HG03039 (cell line): ENCODE measurements at regions not wholly inside any gene's neighbourhood (a gene's known extent, or its start where the extent isn't known, plus 50 kb on each side); places are given as distances from the start of the nearest gene placed in this dataset.

Experiments
- ATAC-seq: cut with Tn5 transposase; IDR thresholded peaks from one replicate; pipeline ENCODE4 v1.9.1; 2021; ENCODE audit warnings: mild to moderate bottlenecking, moderate library complexity; ENCODE audit not compliant: unreplicated experiment

- ATAC-seq = no peak
Measured at GRCh38 chr1:8267307-8267706, 50.6 kb upstream of the SLC45A1 start.

DNA sequence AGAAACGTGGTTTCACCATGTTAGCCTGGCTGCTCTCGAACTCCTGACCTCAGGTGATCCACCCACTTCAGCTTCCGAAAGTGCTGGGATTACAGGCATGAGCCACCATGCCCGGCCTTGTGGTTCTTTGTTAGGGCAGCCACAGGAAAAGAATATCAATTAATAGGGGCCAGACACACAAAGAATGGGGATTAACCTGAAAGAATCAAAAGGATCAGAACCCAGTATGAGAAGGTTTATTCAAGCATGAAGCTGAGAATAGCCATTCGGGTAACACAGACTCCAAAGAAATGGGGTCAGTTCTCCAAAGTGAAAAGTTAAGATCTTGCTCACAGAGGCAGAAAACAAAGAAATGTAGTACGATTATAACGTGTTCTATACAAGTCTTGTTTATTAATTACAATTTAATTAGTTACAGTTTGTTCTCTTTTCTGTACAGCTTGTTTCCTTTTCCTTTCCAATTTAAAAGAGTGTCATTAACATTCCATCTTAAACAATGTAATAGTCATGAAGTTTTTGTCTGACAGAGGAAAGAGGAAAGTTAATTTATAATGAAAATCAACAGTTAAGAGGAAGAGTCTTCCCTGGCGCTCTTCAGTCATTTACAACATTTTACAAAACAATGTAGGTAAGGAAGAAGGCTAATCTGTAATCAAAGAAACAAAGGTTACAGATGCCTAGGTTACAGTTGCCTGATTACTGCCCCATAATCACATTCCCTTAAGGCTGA lies 51.3 kb upstream of the SLC45A1 start:
- ATAC-seq = no peak

DNA sequence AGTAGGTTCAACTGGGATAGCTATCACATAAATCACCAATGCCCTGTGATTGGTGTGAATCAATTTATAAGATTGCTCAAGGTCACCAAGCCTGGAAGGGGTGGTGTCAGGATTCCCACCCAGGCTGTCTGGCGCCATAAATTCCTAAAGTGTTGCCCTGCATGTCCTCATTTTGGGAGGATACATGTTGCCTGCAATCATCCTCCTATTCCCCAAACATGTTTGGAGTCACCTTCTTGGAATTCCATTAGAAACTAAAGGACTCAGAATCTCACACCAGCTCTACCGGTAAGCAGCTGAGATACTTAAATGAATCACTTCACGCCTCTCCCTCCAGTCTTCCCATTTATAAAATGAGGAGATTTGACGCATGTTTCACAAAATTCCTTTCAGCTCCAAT lies 54.1 kb upstream of the SLC45A1 start:
- no peak for ATAC-seq

DNA sequence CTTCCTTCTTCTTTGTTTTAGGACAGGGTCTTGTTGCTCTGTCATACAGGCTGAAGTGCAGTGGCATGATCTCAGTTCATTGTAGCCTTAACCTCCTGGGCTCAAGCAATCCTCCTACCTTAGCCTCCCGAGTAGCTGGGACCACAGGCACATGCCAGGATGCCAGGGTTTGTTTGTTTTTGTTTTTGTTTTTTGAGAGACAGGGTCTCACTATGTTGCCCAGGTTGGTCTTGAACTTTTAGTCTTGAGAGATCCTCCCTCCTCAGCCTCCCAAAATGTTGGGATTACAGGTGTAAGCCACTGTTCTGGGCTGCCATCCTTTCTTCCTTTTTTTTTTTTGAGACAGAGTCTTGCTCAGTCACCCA lies 56.5 kb upstream of the SLC45A1 start:
- ATAC-seq = no peak

DNA sequence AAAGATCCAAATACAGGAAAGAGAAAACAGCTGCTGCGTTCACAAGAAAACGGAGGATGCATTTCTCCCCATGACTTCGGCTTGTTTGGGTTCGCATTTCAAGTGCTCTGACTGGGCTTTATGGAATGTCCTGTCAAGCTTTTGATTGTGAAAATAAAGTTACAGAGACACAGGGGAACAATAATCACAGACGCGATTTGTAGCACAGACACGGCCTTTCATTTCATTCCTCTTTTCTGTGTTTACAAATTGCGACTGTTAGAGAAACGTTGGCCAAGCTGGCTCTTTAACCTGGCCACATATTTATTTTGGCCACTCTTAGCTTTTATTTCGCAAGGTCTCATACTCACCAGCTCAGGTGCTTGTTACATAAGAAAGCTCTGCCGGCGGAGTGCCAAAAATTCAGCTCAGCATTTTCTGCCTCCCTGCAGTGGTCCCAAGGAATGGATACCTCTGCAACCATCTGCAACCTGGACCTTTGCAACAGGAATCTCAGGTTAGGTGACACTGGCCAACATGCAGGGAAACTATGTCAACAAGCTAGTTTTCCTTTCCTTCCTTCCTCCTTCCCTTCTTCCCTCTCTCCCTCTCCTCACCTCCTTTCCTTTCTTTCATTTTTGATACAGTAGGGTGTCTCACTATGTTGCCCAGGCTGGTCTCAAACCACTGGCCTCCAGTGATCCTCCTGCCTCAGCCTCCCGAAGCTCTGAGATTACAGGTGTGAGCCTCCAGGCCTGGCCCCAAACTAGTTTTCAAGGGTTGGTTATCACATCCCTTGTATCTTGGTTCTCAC lies 58.2 kb upstream of the SLC45A1 start:
- no peak for ATAC-seq

GRCh38 chr1:8257621-8258020 lies 60.3 kb upstream of the SLC45A1 start:
- no peak for ATAC-seq

DNA sequence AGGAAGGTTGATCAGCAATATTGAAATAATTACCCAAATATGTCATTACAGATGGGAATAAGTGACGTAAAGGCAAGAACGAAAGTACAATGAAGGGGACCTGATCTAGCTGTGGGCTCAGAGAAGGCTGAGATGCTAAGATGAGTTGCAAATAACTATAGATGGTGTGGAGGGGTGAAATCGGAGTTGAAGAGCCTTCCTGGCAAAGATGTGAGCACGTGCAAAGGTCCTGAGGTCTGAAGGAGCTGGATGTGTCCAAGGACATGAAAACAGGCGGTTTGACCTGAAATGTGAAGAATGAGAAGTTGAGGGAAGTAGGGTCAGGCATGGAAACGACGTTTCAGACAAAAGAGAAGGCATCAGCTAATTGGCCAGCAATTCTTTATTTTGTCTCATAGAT lies 61.6 kb upstream of the SLC45A1 start:
- no peak for ATAC-seq

- ATAC-seq = no peak
Measured at GRCh38 chr1:8255712-8256111, 62.2 kb upstream of the SLC45A1 start.

GRCh38 chr1:8252266-8252951 lies 65.5 kb upstream of the SLC45A1 start:
- ATAC-seq = no peak

GRCh38 chr1:8251635-8252034 lies 66.3 kb upstream of the SLC45A1 start:
- no peak for ATAC-seq

- ATAC-seq = no peak
Measured at GRCh38 chr1:8249838-8250237, 68.1 kb upstream of the SLC45A1 start.

DNA sequence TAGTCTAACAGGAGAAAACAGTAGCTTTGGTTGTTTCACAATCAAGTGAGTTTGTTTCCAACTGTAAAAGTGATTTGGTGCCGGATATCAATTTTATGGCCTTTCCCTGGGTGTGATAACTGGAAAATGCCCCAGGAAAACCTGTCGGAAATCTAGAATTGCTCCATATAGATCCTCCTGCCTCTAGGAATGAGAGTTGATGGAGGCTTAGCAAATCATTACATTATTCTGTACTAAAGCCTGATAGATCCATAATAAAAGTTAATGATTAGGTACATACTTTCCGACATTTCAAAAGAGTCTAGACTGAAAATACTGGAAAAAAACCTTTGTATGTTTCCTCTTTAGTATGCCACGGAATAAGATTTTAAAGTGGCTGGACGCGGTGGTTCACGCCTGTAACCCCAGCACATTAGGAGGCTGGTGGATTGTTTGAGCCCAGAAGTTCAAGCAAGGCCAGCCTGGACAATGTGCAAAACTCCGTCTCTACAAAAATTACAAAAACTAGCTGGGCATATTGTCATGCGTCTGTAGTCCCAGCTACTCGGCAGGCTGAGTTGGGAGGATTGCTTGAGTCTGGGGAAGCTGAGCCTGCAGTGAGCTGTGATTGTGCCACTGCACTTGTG lies 70.0 kb upstream of the SLC45A1 start:
- ATAC-seq = no peak

DNA sequence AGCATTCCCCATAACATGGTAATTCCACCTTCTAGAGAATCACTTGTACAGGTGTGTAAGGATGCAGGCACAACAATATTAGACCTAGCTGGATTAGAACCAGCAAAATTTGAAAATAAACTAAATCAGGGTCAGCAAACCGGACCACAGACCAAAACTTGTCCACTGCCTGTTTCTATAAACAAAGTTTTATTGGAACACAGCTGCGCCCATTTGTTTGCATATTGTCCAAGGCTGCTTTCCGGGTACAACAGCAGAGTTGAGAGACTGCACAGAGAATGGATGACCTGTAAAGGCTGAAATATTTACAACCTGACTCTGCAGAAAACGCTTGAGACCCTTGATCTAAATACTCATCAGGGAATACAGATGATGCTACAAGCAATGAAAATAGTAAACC lies 73.6 kb upstream of the SLC45A1 start:
- ATAC-seq = no peak

DNA sequence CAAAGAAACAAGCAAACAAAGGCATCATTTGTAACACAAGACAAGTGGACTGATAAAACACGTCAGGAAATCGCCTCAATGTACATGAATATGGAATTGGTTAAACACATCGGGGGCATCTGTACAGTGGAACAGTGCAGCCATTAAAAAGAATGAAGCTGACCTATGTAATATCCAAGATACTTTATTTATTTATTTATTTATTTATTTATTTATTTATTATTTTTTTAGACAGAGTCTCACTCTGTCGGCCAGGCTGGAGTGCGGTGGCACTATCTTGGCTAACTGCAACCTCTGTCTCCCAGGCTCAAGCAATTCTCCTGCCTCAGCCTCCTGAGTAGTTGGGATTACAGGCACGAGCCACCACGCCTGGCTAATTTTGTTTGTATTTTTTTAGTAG lies 75.4 kb upstream of the SLC45A1 start:
- no peak for ATAC-seq

GRCh38 chr1:8241417-8242014 lies 76.4 kb upstream of the SLC45A1 start:
- ATAC-seq = no peak

DNA sequence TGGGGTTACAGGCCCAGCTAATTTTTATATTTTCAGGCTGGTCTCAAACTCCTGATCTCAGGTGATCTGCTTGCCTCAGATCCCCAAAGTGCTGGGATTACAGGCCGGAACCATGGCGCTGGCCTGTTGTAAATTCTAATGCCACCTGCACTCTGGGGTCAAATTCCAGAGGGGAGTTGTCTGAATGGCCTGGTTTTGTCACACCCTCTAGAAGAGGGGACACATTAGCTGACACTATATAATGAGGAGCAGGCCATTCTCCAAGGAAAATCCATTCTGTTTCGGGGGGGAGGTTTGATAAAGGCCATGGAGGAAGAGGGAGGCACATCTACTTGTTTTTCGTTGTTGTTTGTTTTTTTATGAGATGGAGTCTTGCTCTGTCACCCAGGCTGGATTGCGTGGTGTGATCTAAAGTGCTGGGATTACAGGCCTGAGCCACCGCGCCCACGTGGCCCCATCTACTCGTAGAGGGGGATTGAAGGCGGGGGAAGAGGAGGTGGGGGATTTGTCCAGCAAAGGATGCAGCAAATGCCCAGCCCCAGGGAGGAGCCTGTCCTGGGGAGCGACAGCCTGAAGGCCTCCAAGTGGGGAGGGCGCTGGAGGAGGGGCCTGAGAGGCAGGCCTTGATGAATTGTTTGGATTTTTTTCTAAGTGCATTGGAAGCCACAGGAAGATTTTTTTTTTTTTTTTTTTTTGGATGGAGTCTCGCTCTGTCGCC lies 78.4 kb upstream of the SLC45A1 start:
- ATAC-seq = no peak

GRCh38 chr1:8239039-8239305 lies 78.9 kb upstream of the SLC45A1 start:
- ATAC-seq = no peak

DNA sequence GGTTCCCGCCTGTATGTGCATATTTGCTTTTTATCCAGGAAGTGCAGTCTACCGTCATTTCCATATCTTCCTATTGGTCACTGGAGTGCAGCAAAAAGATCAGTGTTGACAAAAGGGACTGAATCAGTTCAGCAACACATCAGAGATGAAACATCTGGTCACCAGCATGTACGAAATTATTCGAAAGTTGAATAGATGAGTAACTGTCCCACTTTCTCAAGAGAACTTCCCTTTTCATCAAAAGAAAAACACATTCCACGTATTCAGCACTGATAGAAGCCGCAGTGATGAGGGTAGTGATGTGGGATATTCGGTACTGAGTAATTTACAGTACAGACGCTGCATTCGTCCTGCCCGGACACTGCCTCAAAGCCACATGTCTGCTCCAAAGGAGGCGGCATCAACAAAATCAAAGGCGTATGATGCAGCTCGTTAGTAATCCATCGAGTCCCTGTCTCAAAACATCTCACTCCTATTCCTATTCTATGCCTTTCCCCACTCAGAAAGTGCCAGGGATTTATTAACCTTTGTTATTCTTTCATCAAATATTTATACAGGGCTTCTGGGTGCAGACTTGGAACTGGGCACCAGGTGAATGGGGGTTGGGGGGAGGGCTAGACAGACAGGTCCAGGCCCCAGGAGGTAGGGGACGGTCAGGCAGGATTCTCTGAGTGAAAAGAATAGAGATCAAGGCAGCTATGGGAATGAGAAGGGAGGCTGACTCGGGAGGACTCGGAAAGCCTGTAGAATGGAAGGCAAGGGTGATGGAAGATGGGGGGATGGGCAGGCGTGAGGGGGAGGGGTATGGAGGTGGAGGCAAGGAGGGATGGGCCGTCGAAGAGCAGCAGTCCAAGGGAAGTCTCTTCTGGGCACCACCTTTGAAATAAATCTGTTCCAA lies 79.5 kb upstream of the SLC45A1 start:
- ATAC-seq = no peak

GRCh38 chr1:8232036-8232757 lies 85.7 kb upstream of the SLC45A1 start:
- ATAC-seq = no peak
